ENCODE measurements at regions not wholly inside any gene's neighbourhood (a gene's known extent, or its start where the extent isn't known, plus 50 kb on each side); places are given as distances from the start of the nearest gene placed in this dataset.
"Not testable (repeated sequence)": the region's sequence is repeated elsewhere in the genome, so short reads cannot be mapped to it uniquely, and the experiment has no call there.

DNA sequence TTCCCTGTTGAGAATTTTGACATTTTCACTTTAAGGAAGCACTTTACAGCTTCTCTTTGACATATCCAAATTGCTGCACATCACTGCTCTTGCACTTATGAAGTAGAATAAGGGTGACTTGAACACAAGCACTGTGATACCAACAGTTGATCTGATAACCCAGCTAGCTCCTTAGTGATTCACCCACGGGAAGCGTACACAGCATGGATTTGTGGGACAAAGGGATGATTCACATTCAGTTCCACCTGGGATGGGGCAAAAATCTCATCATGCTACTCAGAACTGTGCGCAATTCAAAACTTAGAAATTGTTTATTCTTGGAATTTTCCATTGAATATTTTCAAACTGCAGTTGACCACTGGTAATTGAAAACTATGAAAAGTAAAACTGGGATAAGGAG is 1565.5 kb upstream of the CDH9 start:
- Histone ChIP-seq H3K9me2 (no peaks in the 10 kb centered on the region), H3K27ac (ENCODE audit: low read depth in 2 of 2, low read length in 1 of 2) (no peak overlapping the region), H4K20me1 (ENCODE audit: insufficient read depth) (no peaks in the 10 kb centered on the region), H3K27me3 (ENCODE audit: insufficient read depth) (no peaks in the 10 kb centered on the region), H3K9ac (no peak overlapping the region), H3K4me3 (ENCODE audit: low read depth in 2 of 2, low read length in 1 of 2) (no peak overlapping the region), H3K9me3 (no peaks in the 10 kb centered on the region), H2AFZ (ENCODE audit: low read depth) (no peak overlapping the region), H3K4me2 (no peak overlapping the region), H3F3A (replicated peaks; ENCODE audit: insufficient read depth) (no peaks in the 10 kb centered on the region), H3K36me3 (replicated peaks in 1 of 2; ENCODE audit: control insufficient read depth in 1 of 2, insufficient read depth in 2 of 2, low read length in 1 of 2) (no peaks in the 10 kb centered on the region), H3K79me2 (ENCODE audit: insufficient read depth) (no peaks in the 10 kb centered on the region), H3K4me1 (ENCODE audit: control insufficient read depth in 1 of 2, insufficient read depth in 2 of 2, low read depth in 1 of 2, low read length in 1 of 2) (no peaks in the 10 kb centered on the region)
- POLR2A ChIA-PET = no interaction called here
- no peak for TF ChIP-seq JUND (IDR thresholded peaks at IDR 0.05)
- TF ChIP-seq, protein P1, sequence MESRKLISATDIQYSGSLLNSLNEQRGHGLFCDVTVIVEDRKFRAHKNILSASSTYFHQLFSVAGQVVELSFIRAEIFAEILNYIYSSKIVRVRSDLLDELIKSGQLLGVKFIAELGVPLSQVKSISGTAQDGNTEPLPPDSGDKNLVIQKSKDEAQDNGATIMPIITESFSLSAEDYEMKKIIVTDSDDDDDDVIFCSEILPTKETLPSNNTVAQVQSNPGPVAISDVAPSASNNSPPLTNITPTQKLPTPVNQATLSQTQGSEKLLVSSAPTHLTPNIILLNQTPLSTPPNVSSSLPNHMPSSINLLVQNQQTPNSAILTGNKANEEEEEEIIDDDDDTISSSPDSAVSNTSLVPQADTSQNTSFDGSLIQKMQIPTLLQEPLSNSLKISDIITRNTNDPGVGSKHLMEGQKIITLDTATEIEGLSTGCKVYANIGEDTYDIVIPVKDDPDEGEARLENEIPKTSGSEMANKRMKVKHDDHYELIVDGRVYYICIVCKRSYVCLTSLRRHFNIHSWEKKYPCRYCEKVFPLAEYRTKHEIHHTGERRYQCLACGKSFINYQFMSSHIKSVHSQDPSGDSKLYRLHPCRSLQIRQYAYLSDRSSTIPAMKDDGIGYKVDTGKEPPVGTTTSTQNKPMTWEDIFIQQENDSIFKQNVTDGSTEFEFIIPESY (IDR thresholded peaks at IDR 0.05; ENCODE audit: borderline replicate concordance, low read depth) = no peak
- no peak for DNase-seq
- CTCF ChIA-PET = no interaction called here
- 8% methylated on average over 3 of the region's 3 CpGs for WGBS (ENCODE audit: low lambda C conversion rate)

GRCh38 chr5:28602429-28602828 is 1564.0 kb upstream of the CDH9 start:
- H3K79me2 ChIP-seq (ENCODE audit: insufficient read depth) = no peaks in the 10 kb centered on the region
- ChIA-PET POLR2A (no interaction called here), CTCF (no interaction called here)
- H3K27ac ChIP-seq (ENCODE audit: low read depth in 2 of 2, low read length in 1 of 2) = no peak overlapping the region
- no peaks in the 10 kb centered on the region for H3K27me3 ChIP-seq (ENCODE audit: insufficient read depth)
- H2AFZ ChIP-seq (ENCODE audit: low read depth) = no peak overlapping the region
- no peaks in the 10 kb centered on the region for H3F3A ChIP-seq (replicated peaks; ENCODE audit: insufficient read depth)
- 3% methylated on average over 2 of the region's 2 CpGs for WGBS (ENCODE audit: low lambda C conversion rate)
- H3K9ac ChIP-seq = no peak overlapping the region
- no peaks in the 10 kb centered on the region for H3K9me3 ChIP-seq
- no peaks in the 10 kb centered on the region for H3K9me2 ChIP-seq
- no peaks in the 10 kb centered on the region for H3K4me1 ChIP-seq (ENCODE audit: control insufficient read depth in 1 of 2, insufficient read depth in 2 of 2, low read depth in 1 of 2, low read length in 1 of 2)
- no peak for TF ChIP-seq MEF2A (IDR thresholded peaks at IDR 0.05; ENCODE audit: borderline replicate concordance, low read depth)
- no peak for TF ChIP-seq RXRA (IDR thresholded peaks at IDR 0.05; ENCODE audit: borderline replicate concordance, low read depth)
- no peak for TF ChIP-seq FOXM1 (IDR thresholded peaks at IDR 0.05; ENCODE audit: low read depth)
- no peak for TF ChIP-seq NFIC (IDR thresholded peaks at IDR 0.05; ENCODE audit: borderline replicate concordance)
- no peaks in the 10 kb centered on the region for H4K20me1 ChIP-seq (ENCODE audit: insufficient read depth)
- H3K4me3 ChIP-seq (ENCODE audit: low read depth in 2 of 2, low read length in 1 of 2) = no peak overlapping the region
- H3K36me3 ChIP-seq (replicated peaks in 1 of 2; ENCODE audit: control insufficient read depth in 1 of 2, insufficient read depth in 2 of 2, low read length in 1 of 2) = no peaks in the 10 kb centered on the region
- DNase-seq = no peak
- H3K4me2 ChIP-seq = no peak overlapping the region

DNA sequence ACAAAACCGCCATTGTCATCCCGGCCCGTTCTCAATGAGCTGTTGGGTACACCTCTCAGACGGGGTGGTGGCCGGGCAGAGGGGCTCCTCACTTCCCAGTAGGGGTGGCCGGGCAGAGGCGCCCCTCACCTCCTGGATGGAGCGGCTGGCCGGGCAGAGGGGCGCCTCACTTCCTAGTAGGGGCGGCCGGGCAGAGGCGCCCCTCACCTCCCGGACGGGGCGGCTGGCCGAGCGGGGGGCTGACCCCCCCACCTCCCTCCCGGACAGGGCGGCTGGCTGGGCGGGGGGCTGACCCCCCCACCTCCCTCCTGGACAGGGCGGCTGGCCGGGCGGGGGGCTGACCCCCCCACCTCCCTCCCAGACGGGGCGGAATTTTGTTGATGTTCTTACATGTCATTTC is 1558.3 kb upstream of the CDH9 start:
- WGBS (ENCODE audit: low lambda C conversion rate) = 28% methylated on average over 14 of the region's 26 CpGs

More for the DNA sequence above, 1558.3 kb upstream of the CDH9 start:
- DNase-seq; H3K4me2 ChIP-seq; H3K79me2 ChIP-seq (ENCODE audit: insufficient read depth); H3K27me3 ChIP-seq (ENCODE audit: insufficient read depth); H3K4me3 ChIP-seq (ENCODE audit: low read depth in 2 of 2, low read length in 1 of 2); H3K4me1 ChIP-seq (ENCODE audit: control insufficient read depth in 1 of 2, insufficient read depth in 2 of 2, low read depth in 1 of 2, low read length in 1 of 2); H3K9ac ChIP-seq; H4K20me1 ChIP-seq (ENCODE audit: insufficient read depth); H3K9me2 ChIP-seq; POLR2A ChIA-PET; H3K9me3 ChIP-seq; H2AFZ ChIP-seq (ENCODE audit: low read depth); CTCF ChIA-PET; H3K36me3 ChIP-seq (replicated peaks in 1 of 2; ENCODE audit: control insufficient read depth in 1 of 2, insufficient read depth in 2 of 2, low read length in 1 of 2); H3K27ac ChIP-seq (ENCODE audit: low read depth in 2 of 2, low read length in 1 of 2); H3F3A ChIP-seq (replicated peaks; ENCODE audit: insufficient read depth): not testable (repeated sequence)

Measured in SK-N-SH (cell line).